ENCODE measurements at regions not wholly inside any gene's neighbourhood (a gene's known extent, or its start where the extent isn't known, plus 50 kb on each side); places are given as distances from the start of the nearest gene placed in this dataset.

DNA sequence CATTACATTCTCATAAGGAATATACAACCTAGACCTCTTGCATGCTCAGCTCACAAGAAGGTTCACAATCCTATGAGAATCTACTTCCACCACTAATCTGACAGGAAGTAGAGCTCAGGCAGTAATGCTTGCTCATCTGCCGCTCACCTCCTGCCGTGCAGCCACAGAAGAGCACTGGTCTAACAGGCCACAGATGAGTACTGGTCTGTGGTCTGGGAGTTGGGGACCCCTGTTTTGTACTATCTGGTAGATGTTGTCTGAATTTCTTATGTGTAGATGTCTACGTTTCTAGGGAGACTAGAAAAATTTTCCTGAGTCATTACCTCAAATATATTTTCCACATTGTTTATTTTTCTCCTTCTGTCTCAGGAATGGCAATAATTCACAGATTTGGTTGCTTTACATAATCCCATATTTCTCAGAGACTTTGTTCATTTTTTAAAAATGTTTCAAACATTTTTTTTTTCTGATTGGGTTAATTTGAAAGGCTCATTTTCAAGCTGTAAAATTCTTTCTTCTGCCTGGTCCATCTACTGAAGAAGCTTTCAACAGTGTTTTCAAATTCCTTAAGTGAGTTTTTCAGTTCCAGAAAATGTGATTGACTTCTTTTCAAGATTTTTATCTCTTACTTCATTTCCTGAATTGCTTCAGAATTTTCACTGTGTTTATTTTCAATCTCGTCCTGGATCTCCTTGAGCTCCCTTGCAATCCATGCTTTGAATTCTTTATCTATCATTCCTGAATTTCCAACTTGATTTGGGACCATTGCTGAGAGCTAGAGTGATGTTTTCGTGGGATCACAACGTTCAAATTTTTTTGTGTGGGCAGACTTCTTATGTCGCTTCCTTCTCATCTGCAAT, 1322.2 kb downstream of the PCDH9 start:
- BruUV-seq (replicated peaks), result no TSS peak
- Histone ChIP-seq H3K9me3 (replicated peaks; ENCODE audit: control insufficient read depth, insufficient read depth, low read length) (no peaks in the 10 kb centered on the region; the same call in 2 of the 3 replicates), H2AFZ (ENCODE audit: control insufficient read depth, low read depth, low read length) (no peak overlapping the region), H3K27ac (ENCODE audit: control insufficient read depth, insufficient read depth) (no peak overlapping the region), H3K79me2 (ENCODE audit: control insufficient read depth, insufficient read depth, low read length) (no peaks in the 10 kb centered on the region), H3K4me3 (no peak overlapping the region), H4K20me1 (ENCODE audit: control insufficient read depth, insufficient read depth) (no peaks in the 10 kb centered on the region), H3K4me2 (ENCODE audit: control insufficient read depth, insufficient read depth) (no peak overlapping the region), H3K27me3 (replicated peaks in 1 of 2; ENCODE audit: control insufficient read depth in 2 of 2, insufficient read depth in 2 of 2, low read length in 1 of 2) (no peaks in the 10 kb centered on the region), H3K9ac (ENCODE audit: control insufficient read depth, insufficient read depth, low read length) (no peak overlapping the region), H3K36me3 (ENCODE audit: control insufficient read depth in 2 of 2, insufficient read depth in 2 of 2, low read length in 1 of 2) (no peaks in the 10 kb centered on the region), H3K4me1 (ENCODE audit: control insufficient read depth, insufficient read depth, low read length) (no peaks in the 10 kb centered on the region)
- in situ Hi-C loops (cut with MboI) (no loop called here), intact Hi-C loops (cut with micrococcal nuclease; ENCODE audit: unreplicated experiment) (no loop called here)
- 25% methylated on average over 7 of the region's 7 CpGs for WGBS (ENCODE audit: insufficient coverage, insufficient replicate concordance, low lambda C conversion rate, missing lambda C conversion rate)
- TF ChIP-seq, protein P1, sequence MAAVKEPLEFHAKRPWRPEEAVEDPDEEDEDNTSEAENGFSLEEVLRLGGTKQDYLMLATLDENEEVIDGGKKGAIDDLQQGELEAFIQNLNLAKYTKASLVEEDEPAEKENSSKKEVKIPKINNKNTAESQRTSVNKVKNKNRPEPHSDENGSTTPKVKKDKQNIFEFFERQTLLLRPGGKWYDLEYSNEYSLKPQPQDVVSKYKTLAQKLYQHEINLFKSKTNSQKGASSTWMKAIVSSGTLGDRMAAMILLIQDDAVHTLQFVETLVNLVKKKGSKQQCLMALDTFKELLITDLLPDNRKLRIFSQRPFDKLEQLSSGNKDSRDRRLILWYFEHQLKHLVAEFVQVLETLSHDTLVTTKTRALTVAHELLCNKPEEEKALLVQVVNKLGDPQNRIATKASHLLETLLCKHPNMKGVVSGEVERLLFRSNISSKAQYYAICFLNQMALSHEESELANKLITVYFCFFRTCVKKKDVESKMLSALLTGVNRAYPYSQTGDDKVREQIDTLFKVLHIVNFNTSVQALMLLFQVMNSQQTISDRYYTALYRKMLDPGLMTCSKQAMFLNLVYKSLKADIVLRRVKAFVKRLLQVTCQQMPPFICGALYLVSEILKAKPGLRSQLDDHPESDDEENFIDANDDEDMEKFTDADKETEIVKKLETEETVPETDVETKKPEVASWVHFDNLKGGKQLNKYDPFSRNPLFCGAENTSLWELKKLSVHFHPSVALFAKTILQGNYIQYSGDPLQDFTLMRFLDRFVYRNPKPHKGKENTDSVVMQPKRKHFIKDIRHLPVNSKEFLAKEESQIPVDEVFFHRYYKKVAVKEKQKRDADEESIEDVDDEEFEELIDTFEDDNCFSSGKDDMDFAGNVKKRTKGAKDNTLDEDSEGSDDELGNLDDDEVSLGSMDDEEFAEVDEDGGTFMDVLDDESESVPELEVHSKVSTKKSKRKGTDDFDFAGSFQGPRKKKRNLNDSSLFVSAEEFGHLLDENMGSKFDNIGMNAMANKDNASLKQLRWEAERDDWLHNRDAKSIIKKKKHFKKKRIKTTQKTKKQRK (IDR thresholded peaks at IDR 0.05; ENCODE audit: low read depth, low read length), result no peak
- TF ChIP-seq EGR1 (IDR thresholded peaks at IDR 0.05; ENCODE audit: borderline replicate concordance in 1 of 2, low read depth in 2 of 2, low read length in 2 of 2) (no peak), SRF (IDR thresholded peaks at IDR 0.05; ENCODE audit: low read depth in 2 of 2, low read length in 2 of 2) (no peak), CBX3 (IDR thresholded peaks at IDR 0.05; ENCODE audit: borderline replicate concordance, low read depth) (no peak), BCL11A (IDR thresholded peaks at IDR 0.05; ENCODE audit: low read depth, low read length) (no peak), LARP7 (IDR thresholded peaks at IDR 0.05) (no peak), IKZF2 (IDR thresholded peaks at IDR 0.05) (no peak), SMARCA5 (IDR thresholded peaks at IDR 0.05) (no peak)
- TF ChIP-seq, protein P2, sequence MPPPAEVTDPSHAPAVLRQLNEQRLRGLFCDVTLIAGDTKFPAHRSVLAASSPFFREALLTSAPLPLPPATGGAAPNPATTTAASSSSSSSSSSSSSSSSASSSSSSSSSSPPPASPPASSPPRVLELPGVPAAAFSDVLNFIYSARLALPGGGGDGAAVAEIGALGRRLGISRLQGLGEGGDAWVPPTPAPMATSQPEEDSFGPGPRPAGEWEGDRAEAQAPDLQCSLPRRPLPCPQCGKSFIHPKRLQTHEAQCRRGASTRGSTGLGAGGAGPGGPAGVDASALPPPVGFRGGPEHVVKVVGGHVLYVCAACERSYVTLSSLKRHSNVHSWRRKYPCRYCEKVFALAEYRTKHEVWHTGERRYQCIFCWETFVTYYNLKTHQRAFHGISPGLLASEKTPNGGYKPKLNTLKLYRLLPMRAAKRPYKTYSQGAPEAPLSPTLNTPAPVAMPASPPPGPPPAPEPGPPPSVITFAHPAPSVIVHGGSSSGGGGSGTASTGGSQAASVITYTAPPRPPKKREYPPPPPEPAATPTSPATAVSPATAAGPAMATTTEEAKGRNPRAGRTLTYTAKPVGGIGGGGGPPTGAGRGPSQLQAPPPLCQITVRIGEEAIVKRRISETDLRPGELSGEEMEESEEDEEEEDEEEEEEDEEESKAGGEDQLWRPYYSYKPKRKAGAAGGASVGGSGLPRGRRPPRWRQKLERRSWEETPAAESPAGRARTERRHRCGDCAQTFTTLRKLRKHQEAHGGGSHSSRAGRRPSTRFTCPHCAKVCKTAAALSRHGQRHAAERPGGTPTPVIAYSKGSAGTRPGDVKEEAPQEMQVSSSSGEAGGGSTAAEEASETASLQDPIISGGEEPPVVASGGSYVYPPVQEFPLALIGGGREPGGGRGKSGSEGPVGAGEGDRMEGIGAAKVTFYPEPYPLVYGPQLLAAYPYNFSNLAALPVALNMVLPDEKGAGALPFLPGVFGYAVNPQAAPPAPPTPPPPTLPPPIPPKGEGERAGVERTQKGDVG (CRISPR knock-in tag; IDR thresholded peaks at IDR 0.05), result no peak
- TF ChIP-seq, protein P3, sequence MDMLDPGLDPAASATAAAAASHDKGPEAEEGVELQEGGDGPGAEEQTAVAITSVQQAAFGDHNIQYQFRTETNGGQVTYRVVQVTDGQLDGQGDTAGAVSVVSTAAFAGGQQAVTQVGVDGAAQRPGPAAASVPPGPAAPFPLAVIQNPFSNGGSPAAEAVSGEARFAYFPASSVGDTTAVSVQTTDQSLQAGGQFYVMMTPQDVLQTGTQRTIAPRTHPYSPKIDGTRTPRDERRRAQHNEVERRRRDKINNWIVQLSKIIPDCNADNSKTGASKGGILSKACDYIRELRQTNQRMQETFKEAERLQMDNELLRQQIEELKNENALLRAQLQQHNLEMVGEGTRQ (IDR thresholded peaks at IDR 0.05; ENCODE audit: borderline replicate concordance, low read depth, low read length), result no peak
- SMC1A ChIA-PET (ENCODE audit: uncharacterized antibody, unreplicated experiment), result no interaction called here
- ATAC-seq (no peak), DNase-seq (ENCODE audit: low read depth, low spot score) (no peak), FAIRE-seq (no peak)
- CTCF ChIA-PET, result no interaction called here
- RAD21 ChIA-PET (ENCODE audit: unreplicated experiment), result no interaction called here
- POLR2A ChIA-PET, result no interaction called here
